Heart left ventricle (tissue), 13 donors: ENCODE measurements at regions not wholly inside any gene's neighbourhood (a gene's known extent, or its start where the extent isn't known, plus 50 kb on each side); places are given as distances from the start of the nearest gene placed in this dataset.
"Not testable (repeated sequence)": the region's sequence is repeated elsewhere in the genome, so short reads cannot be mapped to it uniquely, and the experiment has no call there.

Source experiments
- CTCF ChIP-seq, 12 donors: fragments of 200-600 bp; sonication (generic) in 4 of 12; IDR thresholded peaks; one replicate each; pipeline versions ENCODE4 v1.5.0 to v1.8.0; 2018 to 2022; ENCODE audit warnings: antibody characterized with exemption in 12 of 12, mild to moderate bottlenecking in 5 of 12
- POLR2A ChIP-seq, 2 donors: fragments of 450-650 bp; IDR thresholded peaks; one replicate each; pipeline ENCODE4 v1.6.1; 2017; ENCODE audit warnings: antibody characterized with exemption in 2 of 2, mild to moderate bottlenecking in 2 of 2, moderate library complexity in 2 of 2
- donor health status: ischemic (EF 13 %, LVEDD 7.1; RV severe dilation, severe dysfunction).
- donor health status: DM: no; HTN: yes; CAD: no.
- donor health status: DM: no; HTN: no; CAD: no.
- donor health status: ischemic (EF 25% LVEDD 6.9; RV normal size, moderate dysfunction).
- donor health status: ischemic (EF 25% LVEDD 5.7; RV mildly dilated, moderate dysfunction).
- donor health status: ischemic (EF 35%, LVEDD 5.7; RV mildly dilated, moderate dysfunction).
- donor health status: nonischemic (EF 11% LVEDD 7.7; RV severe dilation, severe dysfunction).
- donor health status: DM: yes; HTN: yes; CAD: no.
- donor health status: PGD.
- donor health status: ischemic (EF 29% LVEDD 5.4; RV normal size, mild dysfunction).
- donor health status: nonischemic (EF 23%, LVEDD 6.1; RV moderate dilation, normal function).

GRCh38 chr9:38813855-38814254 is 93.9 kb upstream of the FAM240B start:
- TF ChIP-seq CTCF, POLR2A (IDR thresholded peaks at IDR 0.05): not testable (repeated sequence)
